H9 (cell line): ENCODE measurements at regions not wholly inside any gene's neighbourhood (a gene's known extent, or its start where the extent isn't known, plus 50 kb on each side); places are given as distances from the start of the nearest gene placed in this dataset.

ENCODE experiments used
- DNase-seq: peaks from one replicate; pipeline ENCODE4 v3.0.0-alpha.2; 2017
- H2AFZ ChIP-seq: one replicate; pipeline ENCODE4 v1.6.1; 2013; ENCODE audit warnings: mild to moderate bottlenecking, low read length, control low read depth, moderate library complexity
- H2AK5ac ChIP-seq: 2 replicates; pipeline ENCODE4 v1.6.1; 2013; ENCODE audit warnings: low read length, control low read depth, mixed read lengths; ENCODE audit not compliant: insufficient read length
- H2BK120ac ChIP-seq: one replicate; pipeline ENCODE4 v1.6.1; 2013; ENCODE audit warnings: low read depth, mild to moderate bottlenecking, low read length, control low read depth, inconsistent platforms; ENCODE audit not compliant: poor library complexity, severe bottlenecking
- H2BK12ac ChIP-seq: 2 replicates; pipeline ENCODE4 v1.6.1; 2013; ENCODE audit warnings: low read length, control low read depth, mixed read lengths, low read depth; ENCODE audit not compliant: insufficient read length
- H2BK15ac ChIP-seq: 2 replicates; pipeline ENCODE4 v1.6.1; 2013; ENCODE audit warnings: low read depth, low read length, control low read depth
- H2BK20ac ChIP-seq: one replicate; pipeline ENCODE4 v1.6.1; 2013; ENCODE audit warnings: low read depth, mild to moderate bottlenecking, low read length, control low read depth, inconsistent platforms; ENCODE audit not compliant: poor library complexity, severe bottlenecking
- H2BK5ac ChIP-seq: 2 replicates; pipeline ENCODE4 v1.6.1; 2013; ENCODE audit warnings: low read length, control low read depth, mixed read lengths; ENCODE audit not compliant: insufficient read length
- H3K14ac ChIP-seq: 2 replicates; pipeline ENCODE4 v1.6.1; 2013; ENCODE audit warnings: low read length, control low read depth; ENCODE audit not compliant: insufficient read depth
- H3K18ac ChIP-seq: 2 replicates; pipeline ENCODE4 v1.6.1; 2013; ENCODE audit warnings: low read depth, mild to moderate bottlenecking, mixed read lengths, low read length, control low read depth; ENCODE audit not compliant: insufficient read length
- H3K23ac ChIP-seq: 2 replicates; pipeline ENCODE4 v1.6.1; 2013; ENCODE audit warnings: low read length, control low read depth, mixed read lengths, low read depth; ENCODE audit not compliant: insufficient read length
- H3K23me2 ChIP-seq: 2 replicates; pipeline ENCODE4 v1.6.1; 2013; ENCODE audit warnings: low read depth, mild to moderate bottlenecking, mixed read lengths, low read length, control low read depth; ENCODE audit not compliant: insufficient read length, poor library complexity, severe bottlenecking
- H3K27ac ChIP-seq: 2 replicates; pipeline ENCODE4 v1.5.1; 2013; ENCODE audit warnings: low read length, control low read depth, mixed read lengths, low read depth; ENCODE audit not compliant: insufficient read length
- H3K27me3 ChIP-seq: 2 replicates; pipeline ENCODE4 v1.6.1; 2013; ENCODE audit warnings: low read length, control low read depth, inconsistent platforms; ENCODE audit not compliant: insufficient read depth
- H3K4ac ChIP-seq: 2 replicates; pipeline ENCODE4 v1.6.1; 2013; ENCODE audit warnings: low read depth, mild to moderate bottlenecking, control low read depth, inconsistent platforms, low read length, moderate library complexity
- H3K4me1 ChIP-seq: 2 replicates; pipeline ENCODE4 v1.6.1; 2013; ENCODE audit warnings: low read length, control low read depth, inconsistent platforms; ENCODE audit not compliant: insufficient read depth
- H3K4me2 ChIP-seq: 2 replicates; pipeline ENCODE4 v1.6.1; 2013; ENCODE audit warnings: low read length, control low read depth, mixed read lengths; ENCODE audit not compliant: insufficient read length, insufficient read depth
- H3K56ac ChIP-seq: 2 replicates; pipeline ENCODE4 v1.6.1; 2013; ENCODE audit warnings: low read depth, mild to moderate bottlenecking, mixed read lengths, low read length, control low read depth; ENCODE audit not compliant: insufficient read length
- H3K79me1 ChIP-seq: 2 replicates; pipeline ENCODE4 v1.6.1; 2013; ENCODE audit warnings: low read depth, mild to moderate bottlenecking, moderate library complexity, low read length, control low read depth, inconsistent platforms; ENCODE audit not compliant: insufficient read depth, poor library complexity, severe bottlenecking
- H3K79me2 ChIP-seq: 2 replicates; pipeline ENCODE4 v1.6.1; 2013; ENCODE audit warnings: low read length, control low read depth, inconsistent platforms; ENCODE audit not compliant: insufficient read depth
- H3K9ac ChIP-seq: 2 replicates; pipeline ENCODE4 v1.6.1; 2013; ENCODE audit warnings: low read length, control low read depth, mixed read lengths; ENCODE audit not compliant: insufficient read length; ENCODE audit errors: extremely low read depth
- H3K9me3 ChIP-seq: one replicate; pipeline ENCODE4 v1.6.1; 2013; ENCODE audit warnings: low read depth, low read length, inconsistent platforms; ENCODE audit not compliant: control insufficient read depth
- H3T11ph ChIP-seq: one replicate; pipeline ENCODE4 v1.6.1; 2013; ENCODE audit warnings: mild to moderate bottlenecking, low read length, control low read depth, inconsistent platforms
- H4K20me1 ChIP-seq: one replicate; pipeline ENCODE4 v1.6.1; 2013; ENCODE audit not compliant: control insufficient read depth, insufficient read length, insufficient read depth
- H4K5ac ChIP-seq: 2 replicates; pipeline ENCODE4 v1.6.1; 2013; ENCODE audit warnings: low read depth, mild to moderate bottlenecking, mixed read lengths, low read length, control low read depth; ENCODE audit not compliant: insufficient read length
- H4K8ac ChIP-seq: replicated peaks from 2 replicates; pipeline ENCODE4 v1.6.1; 2013; ENCODE audit warnings: low read length, control low read depth, mixed read lengths, low read depth; ENCODE audit not compliant: insufficient read length
- H4K91ac ChIP-seq: 2 replicates; pipeline ENCODE4 v1.6.1; 2013; ENCODE audit warnings: low read depth, mild to moderate bottlenecking, moderate library complexity, mixed read lengths, low read length, control low read depth; ENCODE audit not compliant: insufficient read length
- H3K27ac Mint-ChIP-seq, 3 experiments: 2 replicates in 2 of 3; 3 replicates in 1 of 3; pipeline ENCODE4 v1.8.0; 2020 to 2021; ENCODE audit warnings: mixed read lengths in 3 of 3, mild to moderate bottlenecking in 1 of 3, moderate library complexity in 1 of 3
- H3K27me3 Mint-ChIP-seq: 2 replicates; pipeline ENCODE4 v1.8.0; 2021; ENCODE audit warnings: low read depth, mild to moderate bottlenecking, moderate library complexity, mixed read lengths
- H3K36me3 Mint-ChIP-seq, 3 experiments: 2 replicates in 2 of 3; 3 replicates in 1 of 3; pipeline ENCODE4 v1.8.0; 2020 to 2021; ENCODE audit warnings: low read depth in 3 of 3, mixed read lengths in 3 of 3; ENCODE audit not compliant: insufficient read depth in 1 of 3
- H3K4me1 Mint-ChIP-seq, 2 experiments: 2 replicates each; pipeline ENCODE4 v1.8.0; 2020; ENCODE audit warnings: mixed read lengths in 2 of 2
- H3K4me3 Mint-ChIP-seq, 2 experiments: 2 replicates in 1 of 2; 3 replicates in 1 of 2; pipeline ENCODE4 v1.8.0; 2020 to 2021; ENCODE audit warnings: mild to moderate bottlenecking in 2 of 2, mixed read lengths in 2 of 2, moderate library complexity in 1 of 2
- H3K9me3 Mint-ChIP-seq, 2 experiments: 2 replicates in 1 of 2; 3 replicates in 1 of 2; pipeline ENCODE4 v1.8.0; 2020; ENCODE audit warnings: mild to moderate bottlenecking in 2 of 2, mixed read lengths in 2 of 2, moderate library complexity in 1 of 2
- CTCF ChIP-seq: fragments of 200-600 bp; sonication (generic); conservative IDR thresholded peaks from 3 replicates; pipeline ENCODE4 v1.8.0; 2021; ENCODE audit warnings: antibody characterized with exemption, mild to moderate bottlenecking
- WGBS: extraction: QIAGEN DNeasy Blood & Tissue Kit; methylation state at CpG from one replicate; pipeline ENCODE4 v1.1.7; 2013; ENCODE audit warnings: missing lambda C conversion rate, low lambda C conversion rate, mixed read lengths; ENCODE audit not compliant: insufficient read length; ENCODE audit errors: extremely low coverage; 5-methylcytosine and 5-hydroxymethylcytosine counted together

DNA sequence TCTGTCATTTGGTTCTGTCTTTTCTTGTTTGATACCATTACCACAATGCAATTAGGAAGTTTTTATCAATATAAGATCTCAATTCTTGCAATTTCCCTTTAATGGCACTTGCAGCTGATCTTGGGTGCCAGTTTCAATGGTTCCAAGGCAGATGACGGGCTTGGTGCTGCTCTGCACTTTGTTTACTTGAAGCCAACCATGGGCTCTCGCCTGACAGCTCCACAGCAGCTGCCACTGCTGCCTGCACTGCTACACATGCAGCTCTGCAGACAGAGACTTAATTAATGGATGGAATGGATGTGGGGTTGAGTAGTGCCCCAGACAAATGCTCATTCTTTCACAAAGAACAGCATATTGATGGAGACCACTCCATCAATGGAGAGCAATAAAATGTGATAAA, 1024.3 kb upstream of the EPHA7 start:
- H3K4me1 ChIP-seq, result no peaks in the 10 kb centered on the region
- H3K36me3 Mint-ChIP-seq, result no peaks in the 10 kb centered on the region; a peak in 1 of 7 replicates
- no peak for DNase-seq
- no peak overlapping the region for H2BK120ac ChIP-seq
- no peak overlapping the region for H2AK5ac ChIP-seq
- H3K27ac ChIP-seq, result no peak overlapping the region
- no peak for TF ChIP-seq CTCF
- no peaks in the 10 kb centered on the region for H3K27me3 Mint-ChIP-seq
- no peak overlapping the region for H3K9ac ChIP-seq
- H3K27ac Mint-ChIP-seq, result no peak overlapping the region
- H4K91ac ChIP-seq, result no peak overlapping the region
- H2BK12ac ChIP-seq, result no peak overlapping the region
- H3K4me2 ChIP-seq, result no peak overlapping the region
- no peak overlapping the region for H3T11ph ChIP-seq
- no peak overlapping the region for H3K18ac ChIP-seq
- no peaks in the 10 kb centered on the region for H3K23me2 ChIP-seq
- H3K9me3 ChIP-seq, result no peaks in the 10 kb centered on the region
- no peaks in the 10 kb centered on the region for H4K20me1 ChIP-seq
- H3K4me3 Mint-ChIP-seq, result no peak overlapping the region
- no peak overlapping the region for H3K4ac ChIP-seq
- no peak overlapping the region for H2BK20ac ChIP-seq
- H3K9me3 Mint-ChIP-seq, result no peaks in the 10 kb centered on the region; a peak in 1 of 5 replicates
- WGBS, result no CpG with 5 or more reads among the region's 2 CpGs
- H2AFZ ChIP-seq, result no peak overlapping the region
- no peak overlapping the region for H2BK5ac ChIP-seq
- peaks cover 5 to 6% of the 10 kb centered on the region in 2 experiments; a peak in 2 of 4 replicates for H3K4me1 Mint-ChIP-seq
- H4K8ac ChIP-seq, result no peak overlapping the region
- no peak overlapping the region for H3K23ac ChIP-seq
- no peak overlapping the region for H3K14ac ChIP-seq
- H3K27me3 ChIP-seq, result no peaks in the 10 kb centered on the region
- no peaks in the 10 kb centered on the region for H3K79me1 ChIP-seq
- H3K56ac ChIP-seq, result no peak overlapping the region
- no peak overlapping the region for H2BK15ac ChIP-seq
- H4K5ac ChIP-seq, result no peak overlapping the region
- H3K79me2 ChIP-seq, result no peaks in the 10 kb centered on the region
